A549 (cell line): ENCODE measurements at regions not wholly inside any gene's neighbourhood (a gene's known extent, or its start where the extent isn't known, plus 50 kb on each side); places are given as distances from the start of the nearest gene placed in this dataset.

ENCODE experiments used
- ATAC-seq, 2 experiments: fragments of 200-7000 bp in 1 of 2; fragments of >200 bp in 1 of 2; cut with Nextera tagmentation in 1 of 2; cut with Tn5 transposase in 1 of 2; 3 replicates each; pipeline versions ENCODE4 v1.8.0 to v1.9.1; 2018 to 2020; ENCODE audit warnings: mild to moderate bottlenecking in 1 of 2, moderate library complexity in 1 of 2
- CTCF ChIA-PET: fragments of 300-600 bp; sonication (Branson Sonifier 250); formaldehyde crosslinking; extraction: SDS; loops from one replicate; lab custom pipeline; 2021; ENCODE audit warnings: antibody characterized with exemption, inconsistent platforms; lab: Yijun Ruan, JAX
- POLR2A ChIA-PET: fragments of 350-600 bp; formaldehyde crosslinking; extraction: SDS; loops from one replicate; lab custom pipeline; 2021; ENCODE audit warnings: antibody characterized with exemption, inconsistent platforms; lab: Yijun Ruan, JAX
- DNase-seq, 2 experiments: peaks; one replicate each; pipeline versions ENCODE4 v3.0.0 to v3.0.0-alpha.2; 2011 to 2016; ENCODE audit warnings: low read depth in 1 of 2, low spot score in 1 of 2
- FAIRE-seq: peaks from 2 replicates; lab custom pipeline; 2011; peaks lifted over from hg19 to GRCh38; lab: Jason Lieb, UNC
- H3K27ac ChIP-seq, 2 experiments: fragments of >200 bp; sonication (Bioruptor Twin); formaldehyde crosslinking; 3 replicates each; pipeline ENCODE4 v1.5.1; 2016 to 2017
- H3K4me1 ChIP-seq: fragments of >200 bp; sonication (Bioruptor Twin); formaldehyde crosslinking; 3 replicates; pipeline ENCODE4 v1.6.1; 2016
- H3K4me2 ChIP-seq: fragments of >200 bp; sonication (Bioruptor Twin); formaldehyde crosslinking; 3 replicates; pipeline ENCODE4 v1.6.1; 2016
- H3K4me3 ChIP-seq: fragments of >200 bp; sonication (Bioruptor Twin); formaldehyde crosslinking; 3 replicates; pipeline ENCODE4 v1.5.1; 2016
- H3K9me3 ChIP-seq: fragments of >200 bp; sonication (Bioruptor Twin); formaldehyde crosslinking; 3 replicates; pipeline ENCODE4 v1.6.1; 2016
- CBX2 ChIP-seq: fragments of 200-600 bp; sonication (generic); IDR thresholded peaks from 2 replicates; pipeline ENCODE4 v1.6.1; 2016; ENCODE audit warnings: low read depth, mild to moderate bottlenecking, borderline replicate concordance
- CBX8 ChIP-seq: fragments of 200-600 bp; sonication (generic); IDR thresholded peaks from 2 replicates; pipeline ENCODE4 v1.6.1; 2016
- CHD4 ChIP-seq: fragments of 200-600 bp; sonication (generic); IDR thresholded peaks from 2 replicates; pipeline ENCODE4 v1.6.1; 2016; ENCODE audit warnings: antibody characterized with exemption, mild to moderate bottlenecking, borderline replicate concordance
- EHF ChIP-seq: fragments of 250-450 bp; sonication (Bioruptor Pico); IDR thresholded peaks from 2 replicates; pipeline ENCODE4 v1.5.0; 2020; ENCODE audit warnings: mild to moderate bottlenecking
- EHMT2 ChIP-seq: fragments of 200-600 bp; sonication (generic); IDR thresholded peaks from 2 replicates; pipeline ENCODE4 v1.6.1; 2016; ENCODE audit warnings: antibody characterized with exemption, low read depth, mild to moderate bottlenecking, moderate library complexity
- ESRRA ChIP-seq: fragments of 150-350 bp; IDR thresholded peaks from 2 replicates; pipeline ENCODE4 v1.6.1; 2014; ENCODE audit warnings: mild to moderate bottlenecking, low read length, borderline replicate concordance
- FOSL2 ChIP-seq, 2 experiments: fragments of 450-650 bp in 1 of 2; fragments of >200 bp in 1 of 2; sonication (Bioruptor Twin) in 1 of 2; formaldehyde crosslinking; IDR thresholded peaks; 2 replicates each; pipeline versions ENCODE4 v1.5.0 to v1.6.1; 2016 to 2020; ENCODE audit warnings: mild to moderate bottlenecking in 1 of 2, moderate library complexity in 1 of 2
- GATA3 ChIP-seq: IDR thresholded peaks from 2 replicates; pipeline ENCODE4 v1.6.1; 2012; ENCODE audit warnings: borderline replicate concordance
- HDAC2 ChIP-seq: fragments of 200-600 bp; sonication (generic); IDR thresholded peaks from 2 replicates; pipeline ENCODE4 v1.6.1; 2016
- JUN ChIP-seq, 2 experiments: fragments of >200 bp; sonication (Bioruptor Twin); formaldehyde crosslinking; IDR thresholded peaks; 2 replicates in 1 of 2; 3 replicates in 1 of 2; pipeline ENCODE4 v1.6.1; 2016 to 2017
- KDM1A ChIP-seq: fragments of 200-600 bp; sonication (generic); IDR thresholded peaks from 2 replicates; pipeline ENCODE4 v1.6.1; 2016; ENCODE audit warnings: low read depth, mild to moderate bottlenecking
- NPAS2 ChIP-seq: fragments of 250-450 bp; sonication (Bioruptor Pico); IDR thresholded peaks from 2 replicates; pipeline ENCODE4 v1.8.0; 2022; ENCODE audit warnings: mild to moderate bottlenecking, moderate library complexity, borderline replicate concordance
- NR3C1 ChIP-seq: fragments of >200 bp; sonication (Bioruptor Twin); formaldehyde crosslinking; IDR thresholded peaks from 3 replicates; pipeline ENCODE4 v1.6.1; 2017
- PHF8 ChIP-seq: fragments of 200-600 bp; sonication (generic); IDR thresholded peaks from 2 replicates; pipeline ENCODE4 v1.6.1; 2016; ENCODE audit warnings: low read depth, mild to moderate bottlenecking, antibody characterized with exemption, moderate library complexity, borderline replicate concordance
- POLR2A ChIP-seq: IDR thresholded peaks from 2 replicates; pipeline ENCODE4 v1.6.1; 2012; ENCODE audit warnings: mild to moderate bottlenecking, low read length
- POLR2AphosphoS2 ChIP-seq: conservative IDR thresholded peaks from 2 replicates; pipeline ENCODE4 v1.6.1; 2012; ENCODE audit warnings: low read length, improper control_type of control experiment, inconsistent platforms
- RCOR1 ChIP-seq: fragments of 150-350 bp; IDR thresholded peaks from 2 replicates; pipeline ENCODE4 v1.6.1; 2014; ENCODE audit warnings: antibody characterized with exemption, low read length, low read depth
- RNF2 ChIP-seq: fragments of 200-600 bp; sonication (generic); IDR thresholded peaks from 2 replicates; pipeline ENCODE4 v1.6.1; 2016; ENCODE audit warnings: low read depth, mild to moderate bottlenecking, antibody characterized with exemption, moderate library complexity, borderline replicate concordance
- SMC3 ChIP-seq: fragments of >200 bp; sonication (Bioruptor Twin); formaldehyde crosslinking; IDR thresholded peaks from 3 replicates; pipeline ENCODE4 v1.6.1; 2018; ENCODE audit warnings: inconsistent platforms
- SREBF2 ChIP-seq: fragments of 450-650 bp; IDR thresholded peaks from 2 replicates; pipeline ENCODE4 v1.6.1; 2014; ENCODE audit warnings: mild to moderate bottlenecking, moderate library complexity
- TP53 ChIP-seq: fragments of 250-450 bp; sonication (Bioruptor Pico); IDR thresholded peaks from 2 replicates; pipeline ENCODE4 v1.5.0; 2021; ENCODE audit warnings: mild to moderate bottlenecking, moderate library complexity
- ZFP36 ChIP-seq: fragments of 450-650 bp; IDR thresholded peaks from 2 replicates; pipeline ENCODE4 v1.6.1; 2014; ENCODE audit warnings: borderline replicate concordance; ENCODE audit not compliant: partially characterized antibody
- ZSCAN20 ChIP-seq: fragments of 250-450 bp; sonication (Bioruptor Pico); IDR thresholded peaks from 2 replicates; pipeline ENCODE4 v1.8.0; 2022; ENCODE audit warnings: mild to moderate bottlenecking, moderate library complexity
- WGBS: methylation state at CpG from one replicate; pipeline ENCODE4 v1.1.6; 2017; ENCODE audit errors: missing lambda C conversion rate; 5-methylcytosine and 5-hydroxymethylcytosine counted together
- TF ChIP-seq, protein P1 (sequence below): fragments of >200 bp; sonication (Bioruptor Twin); formaldehyde crosslinking; IDR thresholded peaks from 3 replicates; pipeline ENCODE4 v1.6.1; 2016
- TF ChIP-seq, protein P2 (sequence below): fragments of >200 bp; sonication (Bioruptor Twin); formaldehyde crosslinking; IDR thresholded peaks from 3 replicates; pipeline ENCODE4 v1.5.1; 2016
- TF ChIP-seq, protein P3 (sequence below): fragments of 200-600 bp; sonication (generic); IDR thresholded peaks from 2 replicates; pipeline ENCODE4 v1.6.1; 2016; ENCODE audit warnings: antibody characterized with exemption, mild to moderate bottlenecking, moderate library complexity
- TF ChIP-seq, protein P4 (sequence below): fragments of >200 bp; sonication (Bioruptor Twin); formaldehyde crosslinking; IDR thresholded peaks from 2 replicates; pipeline ENCODE4 v1.6.1; 2016
- TF ChIP-seq, protein P5 (sequence below): fragments of 250-450 bp; sonication (Bioruptor Pico); IDR thresholded peaks from 2 replicates; pipeline ENCODE4 v1.5.0; 2021; ENCODE audit warnings: mild to moderate bottlenecking, moderate library complexity, borderline replicate concordance

DNA sequence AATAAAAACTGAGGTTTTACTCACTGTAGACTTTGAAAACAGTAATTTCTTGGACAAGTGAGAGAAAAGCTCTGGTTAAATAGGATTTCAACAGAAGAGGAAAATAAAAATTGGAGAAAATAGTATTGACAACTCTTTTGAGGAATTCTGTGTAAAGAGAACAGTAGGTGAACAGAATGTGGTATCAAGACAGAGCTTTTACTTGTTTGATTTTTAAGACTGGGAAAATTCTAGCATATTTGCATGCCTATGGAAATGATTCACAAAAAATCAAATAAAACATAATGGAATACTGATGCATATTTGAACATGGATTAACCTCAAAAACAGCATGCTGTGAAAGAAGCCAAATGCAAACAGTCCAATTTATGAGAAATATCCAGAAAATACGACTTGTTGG, 504.6 kb downstream of the KCTD8 start:
- FAIRE-seq (no peak), DNase-seq (no peak), ATAC-seq (no peak)
- H3K4me3 ChIP-seq: no peak overlapping the region
- no peak overlapping the region for H3K4me2 ChIP-seq
- ChIA-PET CTCF (no interaction called here), POLR2A (no interaction called here)
- H3K27ac ChIP-seq: no peak overlapping the region
- TF ChIP-seq, protein P1, sequence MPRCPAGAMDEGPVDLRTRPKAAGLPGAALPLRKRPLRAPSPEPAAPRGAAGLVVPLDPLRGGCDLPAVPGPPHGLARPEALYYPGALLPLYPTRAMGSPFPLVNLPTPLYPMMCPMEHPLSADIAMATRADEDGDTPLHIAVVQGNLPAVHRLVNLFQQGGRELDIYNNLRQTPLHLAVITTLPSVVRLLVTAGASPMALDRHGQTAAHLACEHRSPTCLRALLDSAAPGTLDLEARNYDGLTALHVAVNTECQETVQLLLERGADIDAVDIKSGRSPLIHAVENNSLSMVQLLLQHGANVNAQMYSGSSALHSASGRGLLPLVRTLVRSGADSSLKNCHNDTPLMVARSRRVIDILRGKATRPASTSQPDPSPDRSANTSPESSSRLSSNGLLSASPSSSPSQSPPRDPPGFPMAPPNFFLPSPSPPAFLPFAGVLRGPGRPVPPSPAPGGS: no peak
- TF ChIP-seq GATA3: no peak
- H3K9me3 ChIP-seq: no peaks in the 10 kb centered on the region
- WGBS: 0% methylated on average over 1 of the region's 1 CpG
- H3K4me1 ChIP-seq: no peaks in the 10 kb centered on the region

DNA sequence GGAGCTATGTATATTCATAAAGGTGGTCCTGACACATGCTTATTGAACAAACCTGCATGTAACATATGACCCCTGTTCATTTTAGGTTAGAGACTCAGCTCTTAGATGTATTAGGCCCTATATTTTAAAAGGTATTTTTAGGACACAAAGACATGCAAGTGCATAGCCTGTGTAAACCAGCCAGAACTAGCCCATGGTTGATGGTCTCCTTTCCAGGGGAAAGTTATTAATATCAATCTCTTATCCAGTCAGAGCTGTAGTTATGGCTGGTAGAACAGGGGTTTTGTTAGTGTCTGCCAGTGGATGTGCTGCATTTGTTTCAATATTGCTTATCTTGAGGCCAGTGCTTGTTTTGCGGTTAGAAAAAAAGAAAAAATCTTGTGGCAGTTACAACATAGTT, 488.6 kb downstream of the KCTD8 start:
- H3K4me1 ChIP-seq: no peaks in the 10 kb centered on the region
- 16% methylated on average over 1 of the region's 1 CpG for WGBS
- no peak for DNase-seq
- H3K4me3 ChIP-seq: no peak overlapping the region
- H3K4me2 ChIP-seq: no peak overlapping the region
- ChIA-PET POLR2A (no interaction called here), CTCF (no interaction called here)
- no peaks in the 10 kb centered on the region for H3K9me3 ChIP-seq
- no peak overlapping the region for H3K27ac ChIP-seq
- TF ChIP-seq CBX2 (no peak), HDAC2 (no peak), ZSCAN20 (no peak), RCOR1 (no peak), TP53 (CRISPR knock-in tag) (no peak), EHMT2 (no peak), SREBF2 (no peak), JUN (IDR thresholded peaks at IDR 0.05) (no peak), PHF8 (no peak), CBX8 (no peak), NPAS2 (CRISPR knock-in tag) (no peak), FOSL2 (IDR thresholded peaks at IDR 0.05) (no peak), FOSL2 (CRISPR knock-in tag; IDR thresholded peaks at IDR 0.05) (no peak)
- TF ChIP-seq, protein P2, sequence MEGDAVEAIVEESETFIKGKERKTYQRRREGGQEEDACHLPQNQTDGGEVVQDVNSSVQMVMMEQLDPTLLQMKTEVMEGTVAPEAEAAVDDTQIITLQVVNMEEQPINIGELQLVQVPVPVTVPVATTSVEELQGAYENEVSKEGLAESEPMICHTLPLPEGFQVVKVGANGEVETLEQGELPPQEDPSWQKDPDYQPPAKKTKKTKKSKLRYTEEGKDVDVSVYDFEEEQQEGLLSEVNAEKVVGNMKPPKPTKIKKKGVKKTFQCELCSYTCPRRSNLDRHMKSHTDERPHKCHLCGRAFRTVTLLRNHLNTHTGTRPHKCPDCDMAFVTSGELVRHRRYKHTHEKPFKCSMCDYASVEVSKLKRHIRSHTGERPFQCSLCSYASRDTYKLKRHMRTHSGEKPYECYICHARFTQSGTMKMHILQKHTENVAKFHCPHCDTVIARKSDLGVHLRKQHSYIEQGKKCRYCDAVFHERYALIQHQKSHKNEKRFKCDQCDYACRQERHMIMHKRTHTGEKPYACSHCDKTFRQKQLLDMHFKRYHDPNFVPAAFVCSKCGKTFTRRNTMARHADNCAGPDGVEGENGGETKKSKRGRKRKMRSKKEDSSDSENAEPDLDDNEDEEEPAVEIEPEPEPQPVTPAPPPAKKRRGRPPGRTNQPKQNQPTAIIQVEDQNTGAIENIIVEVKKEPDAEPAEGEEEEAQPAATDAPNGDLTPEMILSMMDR: no peak
- FAIRE-seq: no peak
- ATAC-seq: no peak

DNA sequence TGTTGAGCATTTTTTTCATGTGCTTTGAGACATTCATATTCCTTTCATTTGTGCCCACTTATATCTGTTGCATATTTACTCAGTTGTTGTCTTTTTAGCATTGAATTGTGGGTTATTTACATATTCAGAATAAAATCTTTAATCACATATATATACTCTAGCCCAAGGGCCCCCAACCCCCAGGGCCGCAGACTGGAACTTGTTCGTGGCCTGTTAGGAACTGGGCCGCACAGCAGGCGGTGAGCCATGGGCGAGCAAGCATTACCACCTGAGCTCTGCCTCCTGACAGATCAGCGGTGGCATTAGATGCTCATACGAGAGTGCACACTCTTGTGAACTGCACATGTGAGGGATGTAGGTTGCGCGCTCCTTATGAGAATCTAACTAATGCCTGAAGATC, 480.6 kb downstream of the KCTD8 start:
- CTCF ChIA-PET: no interaction called here
- no peak overlapping the region for H3K4me2 ChIP-seq
- no peak for TF ChIP-seq RNF2
- TF ChIP-seq FOSL2 (IDR thresholded peaks at IDR 0.05): no peak
- TF ChIP-seq FOSL2 (CRISPR knock-in tag; IDR thresholded peaks at IDR 0.05): no peak
- no peak for TF ChIP-seq ZFP36
- TF ChIP-seq SMC3: no peak
- TF ChIP-seq POLR2A: no peak
- no peak for TF ChIP-seq NR3C1
- no peak for TF ChIP-seq CHD4
- TF ChIP-seq POLR2AphosphoS2: no peak
- no peak for TF ChIP-seq ESRRA
- TF ChIP-seq, protein P3, sequence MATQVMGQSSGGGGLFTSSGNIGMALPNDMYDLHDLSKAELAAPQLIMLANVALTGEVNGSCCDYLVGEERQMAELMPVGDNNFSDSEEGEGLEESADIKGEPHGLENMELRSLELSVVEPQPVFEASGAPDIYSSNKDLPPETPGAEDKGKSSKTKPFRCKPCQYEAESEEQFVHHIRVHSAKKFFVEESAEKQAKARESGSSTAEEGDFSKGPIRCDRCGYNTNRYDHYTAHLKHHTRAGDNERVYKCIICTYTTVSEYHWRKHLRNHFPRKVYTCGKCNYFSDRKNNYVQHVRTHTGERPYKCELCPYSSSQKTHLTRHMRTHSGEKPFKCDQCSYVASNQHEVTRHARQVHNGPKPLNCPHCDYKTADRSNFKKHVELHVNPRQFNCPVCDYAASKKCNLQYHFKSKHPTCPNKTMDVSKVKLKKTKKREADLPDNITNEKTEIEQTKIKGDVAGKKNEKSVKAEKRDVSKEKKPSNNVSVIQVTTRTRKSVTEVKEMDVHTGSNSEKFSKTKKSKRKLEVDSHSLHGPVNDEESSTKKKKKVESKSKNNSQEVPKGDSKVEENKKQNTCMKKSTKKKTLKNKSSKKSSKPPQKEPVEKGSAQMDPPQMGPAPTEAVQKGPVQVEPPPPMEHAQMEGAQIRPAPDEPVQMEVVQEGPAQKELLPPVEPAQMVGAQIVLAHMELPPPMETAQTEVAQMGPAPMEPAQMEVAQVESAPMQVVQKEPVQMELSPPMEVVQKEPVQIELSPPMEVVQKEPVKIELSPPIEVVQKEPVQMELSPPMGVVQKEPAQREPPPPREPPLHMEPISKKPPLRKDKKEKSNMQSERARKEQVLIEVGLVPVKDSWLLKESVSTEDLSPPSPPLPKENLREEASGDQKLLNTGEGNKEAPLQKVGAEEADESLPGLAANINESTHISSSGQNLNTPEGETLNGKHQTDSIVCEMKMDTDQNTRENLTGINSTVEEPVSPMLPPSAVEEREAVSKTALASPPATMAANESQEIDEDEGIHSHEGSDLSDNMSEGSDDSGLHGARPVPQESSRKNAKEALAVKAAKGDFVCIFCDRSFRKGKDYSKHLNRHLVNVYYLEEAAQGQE: no peak
- TF ChIP-seq EHF (CRISPR knock-in tag): no peak
- TF ChIP-seq, protein P4, sequence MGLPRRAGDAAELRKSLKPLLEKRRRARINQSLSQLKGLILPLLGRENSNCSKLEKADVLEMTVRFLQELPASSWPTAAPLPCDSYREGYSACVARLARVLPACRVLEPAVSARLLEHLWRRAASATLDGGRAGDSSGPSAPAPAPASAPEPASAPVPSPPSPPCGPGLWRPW: no peak
- TF ChIP-seq, protein P5, sequence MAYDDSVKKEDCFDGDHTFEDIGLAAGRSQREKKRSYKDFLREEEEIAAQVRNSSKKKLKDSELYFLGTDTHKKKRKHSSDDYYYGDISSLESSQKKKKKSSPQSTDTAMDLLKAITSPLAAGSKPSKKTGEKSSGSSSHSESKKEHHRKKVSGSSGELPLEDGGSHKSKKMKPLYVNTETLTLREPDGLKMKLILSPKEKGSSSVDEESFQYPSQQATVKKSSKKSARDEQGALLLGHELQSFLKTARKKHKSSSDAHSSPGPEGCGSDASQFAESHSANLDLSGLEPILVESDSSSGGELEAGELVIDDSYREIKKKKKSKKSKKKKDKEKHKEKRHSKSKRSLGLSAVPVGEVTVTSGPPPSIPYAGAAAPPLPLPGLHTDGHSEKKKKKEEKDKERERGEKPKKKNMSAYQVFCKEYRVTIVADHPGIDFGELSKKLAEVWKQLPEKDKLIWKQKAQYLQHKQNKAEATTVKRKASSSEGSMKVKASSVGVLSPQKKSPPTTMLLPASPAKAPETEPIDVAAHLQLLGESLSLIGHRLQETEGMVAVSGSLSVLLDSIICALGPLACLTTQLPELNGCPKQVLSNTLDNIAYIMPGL: no peak
- no peak for TF ChIP-seq TP53 (CRISPR knock-in tag)
- no peak for TF ChIP-seq KDM1A

More for the DNA sequence above, 480.6 kb downstream of the KCTD8 start:
- no peak for DNase-seq
- POLR2A ChIA-PET: no interaction called here
- 26% methylated on average over 8 of the region's 9 CpGs for WGBS
- H3K4me1 ChIP-seq: no peaks in the 10 kb centered on the region
- no peaks in the 10 kb centered on the region for H3K9me3 ChIP-seq
- ATAC-seq: no peak
- no peak overlapping the region for H3K27ac ChIP-seq
- H3K4me3 ChIP-seq: no peak overlapping the region
- FAIRE-seq: no peak
